ENCODE measurements at regions not wholly inside any gene's neighbourhood (a gene's known extent, or its start where the extent isn't known, plus 50 kb on each side); places are given as distances from the start of the nearest gene placed in this dataset.
"Not testable (repeated sequence)": the region's sequence is repeated elsewhere in the genome, so short reads cannot be mapped to it uniquely, and the experiment has no call there.

GRCh38 chr1:25011943-25012638 is 82.0 kb upstream of the RUNX3 start:
- WGBS (ENCODE audit: insufficient coverage, low coverage, low lambda C conversion rate, missing lambda C conversion rate), result 59% methylated on average over 11 of the region's 13 CpGs
- H3K4me1 ChIP-seq, result no peaks in the 10 kb centered on the region
- ATAC-seq, result peak; percentile 83 to 95 (median 90)
- DNase-seq, result peak in 2 of 3 donors; percentile 58 to 59
- H3K4me3 ChIP-seq, result no peak overlapping the region
- H3K36me3 ChIP-seq, result no peaks in the 10 kb centered on the region
- no peak overlapping the region for H3K27ac ChIP-seq
- H3K27me3 ChIP-seq, result no peaks in the 10 kb centered on the region
- intact Hi-C loops (cut with DNase I), result no loop called here
- no peak for TF ChIP-seq POLR2A (IDR thresholded peaks at IDR 0.05)
- peak in 2 of 4 donors; percentile 15 to 19 for TF ChIP-seq CTCF (IDR thresholded peaks at IDR 0.05)
- H3K9me3 ChIP-seq, result no peaks in the 10 kb centered on the region

GRCh38 chr1:25011275-25011674 is 81.2 kb upstream of the RUNX3 start:
- no peaks in the 10 kb centered on the region for H3K36me3 ChIP-seq
- WGBS (ENCODE audit: insufficient coverage, low coverage, low lambda C conversion rate, missing lambda C conversion rate), result 46% methylated on average over 4 of the region's 4 CpGs
- no peak for DNase-seq
- TF ChIP-seq POLR2A (IDR thresholded peaks at IDR 0.05), result no peak
- TF ChIP-seq CTCF (IDR thresholded peaks at IDR 0.05), result no peak
- ATAC-seq, result no peak
- H3K4me3 ChIP-seq, result no peak overlapping the region
- intact Hi-C loops (cut with DNase I), result no loop called here
- H3K9me3 ChIP-seq, result no peaks in the 10 kb centered on the region
- no peaks in the 10 kb centered on the region for H3K4me1 ChIP-seq
- H3K27me3 ChIP-seq, result no peaks in the 10 kb centered on the region
- no peak overlapping the region for H3K27ac ChIP-seq

- H3K9me3 ChIP-seq, result no peaks in the 10 kb centered on the region
- H3K27me3 ChIP-seq, result no peaks in the 10 kb centered on the region
- no peaks in the 10 kb centered on the region for H3K36me3 ChIP-seq
- DNase-seq, result no peak
- H3K4me1 ChIP-seq, result no peaks in the 10 kb centered on the region
- no peak for ATAC-seq
- no peak overlapping the region for H3K4me3 ChIP-seq
- H3K27ac ChIP-seq, result no peak overlapping the region
- TF ChIP-seq POLR2A (IDR thresholded peaks at IDR 0.05), result no peak
- WGBS (ENCODE audit: insufficient coverage, low coverage, low lambda C conversion rate, missing lambda C conversion rate), result 92% methylated on average over 2 of the region's 3 CpGs
- intact Hi-C loops (cut with DNase I), result no loop called here
Observed at GRCh38 chr1:25009671-25010262, 79.7 kb upstream of the RUNX3 start.

GRCh38 chr1:25008192-25008485 is 78.1 kb upstream of the RUNX3 start:
- ATAC-seq (no peak), DNase-seq (no peak)
- H3K4me3 ChIP-seq, result no peak overlapping the region
- no peaks in the 10 kb centered on the region for H3K36me3 ChIP-seq
- no peaks in the 10 kb centered on the region for H3K4me1 ChIP-seq
- no peaks in the 10 kb centered on the region for H3K9me3 ChIP-seq
- intact Hi-C loops (cut with DNase I), result no loop called here
- WGBS (ENCODE audit: insufficient coverage, low coverage, low lambda C conversion rate, missing lambda C conversion rate), result 68% methylated on average over 2 of the region's 2 CpGs
- no peak overlapping the region for H3K27ac ChIP-seq
- TF ChIP-seq POLR2A (IDR thresholded peaks at IDR 0.05) (no peak), CTCF (IDR thresholded peaks at IDR 0.05) (no peak)
- H3K27me3 ChIP-seq, result no peaks in the 10 kb centered on the region

GRCh38 chr1:25007390-25008191 is 77.5 kb upstream of the RUNX3 start:
- H3K9me3 ChIP-seq; ATAC-seq; H3K27ac ChIP-seq; H3K36me3 ChIP-seq; H3K27me3 ChIP-seq; intact Hi-C loops (cut with DNase I); H3K4me1 ChIP-seq; H3K4me3 ChIP-seq; DNase-seq: not testable (repeated sequence)
- WGBS (ENCODE audit: insufficient coverage, low coverage, low lambda C conversion rate, missing lambda C conversion rate), result 47% methylated on average over 18 of the region's 18 CpGs
